HG03342 (cell line): ENCODE measurements at regions not wholly inside any gene's neighbourhood (a gene's known extent, or its start where the extent isn't known, plus 50 kb on each side); places are given as distances from the start of the nearest gene placed in this dataset.

ENCODE experiments used
- ATAC-seq: cut with Tn5 transposase; IDR thresholded peaks from one replicate; pipeline ENCODE4 v1.9.1; 2021; ENCODE audit warnings: mild to moderate bottlenecking, moderate library complexity; ENCODE audit not compliant: unreplicated experiment

DNA sequence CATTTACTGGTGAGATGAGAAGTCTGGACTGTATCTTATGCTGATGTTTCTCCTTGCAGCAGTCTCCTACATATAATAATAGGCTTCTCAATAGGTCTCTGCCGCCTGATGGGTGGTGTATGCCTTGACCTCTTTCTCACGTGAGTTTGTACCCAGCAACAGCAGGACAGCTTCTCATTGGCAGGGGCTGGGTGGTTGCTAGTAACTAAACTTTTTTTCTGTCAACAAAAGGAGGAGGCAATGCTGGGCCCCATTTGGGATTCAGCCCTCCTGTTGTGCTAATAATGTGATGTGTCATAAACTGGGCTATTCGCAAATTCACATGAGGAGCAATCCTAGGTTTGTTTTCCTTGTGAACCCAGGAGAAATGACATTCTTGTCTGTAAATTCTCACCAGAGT lies 533.6 kb downstream of the GATA3 start:
- ATAC-seq, result no peak

DNA sequence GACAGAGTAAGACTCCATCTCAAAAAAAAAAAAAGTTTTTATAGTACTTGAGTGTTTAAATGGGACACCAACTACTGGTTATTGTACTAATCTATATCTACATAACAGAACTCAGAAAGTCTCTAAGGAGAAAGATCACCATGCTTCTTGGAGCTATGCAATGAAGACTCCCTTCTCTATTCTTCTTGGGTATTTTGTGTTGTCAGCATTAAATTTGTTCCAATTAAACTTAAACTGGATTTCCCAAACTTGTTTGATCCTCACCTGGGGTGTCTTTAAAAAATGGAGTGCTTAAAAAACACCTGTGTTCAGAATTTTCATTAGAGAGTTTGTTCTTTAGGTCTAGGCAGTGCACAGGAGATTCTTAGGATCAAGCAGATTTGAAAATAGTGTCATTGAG lies 536.0 kb downstream of the GATA3 start:
- no peak for ATAC-seq

DNA sequence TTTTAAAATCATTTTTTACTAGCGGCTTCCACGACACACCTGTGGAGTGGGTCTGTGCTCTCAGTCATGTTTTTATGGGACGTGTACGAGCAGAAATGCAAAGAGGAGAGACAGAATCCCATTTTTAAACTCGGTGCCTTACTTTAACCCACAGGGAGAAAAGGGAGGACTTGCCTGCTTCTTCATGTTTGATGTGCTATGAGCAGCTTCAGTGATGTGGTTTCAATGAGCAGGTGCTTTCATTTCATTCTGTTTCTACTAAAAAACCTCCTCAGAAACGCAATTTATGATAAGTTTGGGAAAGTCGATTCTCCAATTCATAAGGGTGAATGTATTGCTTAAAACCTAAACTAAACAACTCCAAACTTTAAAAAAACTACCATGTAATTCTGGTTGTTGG lies 537.2 kb downstream of the GATA3 start:
- ATAC-seq, result no peak

DNA sequence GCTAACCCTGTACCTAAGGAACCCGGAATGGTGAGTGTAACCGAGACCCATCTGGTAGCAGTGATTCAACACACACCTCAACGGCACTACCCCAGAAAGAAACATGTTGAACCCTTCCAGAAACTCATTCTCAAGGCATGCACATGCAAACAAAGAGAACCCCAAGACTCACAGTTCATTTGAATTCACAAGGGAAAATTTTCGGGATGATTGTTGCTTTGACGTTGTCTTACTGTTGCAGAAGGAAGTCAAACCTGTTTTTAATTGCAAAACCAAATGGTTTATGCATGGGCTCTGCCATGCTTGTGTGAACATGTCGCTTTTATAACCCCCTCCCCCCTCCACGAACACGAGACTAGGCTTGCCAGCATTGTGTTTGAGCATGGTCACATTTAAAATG lies 539.7 kb downstream of the GATA3 start:
- no peak for ATAC-seq

DNA sequence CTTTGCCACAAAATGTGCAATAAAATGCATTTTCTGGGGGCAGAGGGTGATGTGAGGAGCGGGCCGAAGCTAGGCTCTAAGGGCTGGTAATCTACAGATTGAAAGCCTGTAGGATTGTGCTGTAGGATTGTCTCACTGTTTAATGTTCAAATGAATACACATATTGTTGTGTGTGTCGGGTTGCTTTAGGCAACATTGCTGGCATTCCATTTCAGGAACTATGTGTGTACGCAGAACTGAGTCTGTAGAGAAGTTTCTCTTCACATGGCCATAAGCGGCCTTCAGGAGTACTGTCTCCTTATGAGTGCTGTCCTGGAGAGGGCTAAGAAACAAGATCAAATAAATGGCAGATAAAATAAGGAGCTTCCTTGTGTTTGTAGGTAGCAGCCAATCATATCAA lies 540.2 kb downstream of the GATA3 start:
- no peak for ATAC-seq

DNA sequence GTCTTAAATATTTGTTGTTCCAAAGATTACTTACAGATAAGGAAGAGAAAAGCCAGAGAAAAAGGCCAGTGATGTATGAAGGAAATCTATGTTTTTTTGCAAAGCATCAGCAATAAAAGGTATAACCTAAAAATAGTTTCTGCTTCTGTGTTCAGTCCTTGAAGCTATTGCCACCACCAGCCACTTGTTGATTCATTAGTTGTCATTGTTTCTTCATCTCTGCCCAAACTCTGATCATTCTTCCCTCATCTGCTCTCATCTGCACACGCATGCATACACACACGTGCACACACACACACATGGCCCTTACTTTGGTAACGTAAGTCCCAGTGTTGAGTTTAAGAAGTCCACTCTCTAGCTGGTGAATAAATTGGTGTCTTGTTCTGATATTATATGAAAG lies 540.7 kb downstream of the GATA3 start:
- ATAC-seq, result no peak

DNA sequence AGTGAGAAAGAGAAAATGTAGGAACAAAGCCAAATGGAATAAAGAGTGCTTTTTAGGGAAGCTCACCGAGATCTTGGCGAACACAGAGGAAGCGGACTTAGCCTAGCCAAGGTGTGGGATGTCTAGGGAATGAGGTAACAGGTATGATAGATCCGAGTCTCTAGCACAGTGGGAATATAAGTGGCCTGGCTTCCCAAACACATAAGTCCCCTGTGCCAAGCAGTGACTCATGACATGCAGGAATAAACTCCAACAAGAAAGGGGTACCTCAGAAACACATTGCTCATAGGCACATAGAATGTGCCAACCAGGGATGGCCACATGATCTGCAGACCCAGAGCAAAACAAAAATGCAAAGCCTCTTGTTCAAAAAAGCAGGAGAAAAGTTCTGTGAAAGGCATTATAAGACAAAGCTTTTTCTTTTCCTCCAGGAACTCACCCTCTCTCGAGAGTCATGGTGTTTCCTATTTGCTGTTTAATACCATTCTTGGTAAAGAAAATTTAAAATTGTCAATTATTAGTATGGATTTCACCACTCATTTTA lies 542.5 kb downstream of the GATA3 start:
- no peak for ATAC-seq

DNA sequence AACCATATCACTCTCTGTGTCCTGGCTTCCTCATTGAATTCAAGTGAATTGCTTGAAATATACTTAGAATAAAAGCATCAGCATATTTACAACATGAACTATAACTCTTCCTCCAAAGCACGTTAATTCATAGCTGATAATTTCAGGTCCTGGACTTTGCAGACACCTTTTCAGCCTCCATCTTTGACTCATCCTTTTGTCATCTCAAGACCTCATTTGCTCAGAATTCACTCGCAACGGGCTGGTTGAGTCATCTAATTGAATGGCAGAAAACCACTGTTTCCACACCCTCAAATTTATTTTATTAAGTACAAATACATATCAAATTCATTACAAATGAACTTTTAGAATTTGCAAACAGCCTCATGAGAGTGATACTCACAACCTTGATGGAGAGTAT lies 545.7 kb downstream of the GATA3 start:
- ATAC-seq, result no peak

DNA sequence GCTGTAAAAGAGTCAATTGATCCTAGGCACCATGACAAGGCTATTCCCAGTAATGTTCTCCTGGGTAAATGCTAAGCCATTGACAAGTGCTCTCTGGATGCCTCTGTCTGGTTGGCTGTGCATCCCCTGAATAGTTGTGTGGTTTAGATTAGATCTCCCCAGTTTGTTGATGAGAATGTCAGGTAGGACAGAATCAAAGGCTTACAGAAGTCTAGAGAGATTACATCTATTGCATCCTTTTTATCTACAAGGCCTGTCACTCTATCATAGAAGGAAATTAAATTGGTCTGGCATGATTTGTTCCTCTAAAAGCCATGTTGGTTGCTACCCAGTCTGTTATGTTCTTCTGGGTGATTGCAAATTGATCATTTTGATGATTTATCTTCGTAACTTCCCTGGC lies 548.3 kb downstream of the GATA3 start:
- ATAC-seq, result no peak

DNA sequence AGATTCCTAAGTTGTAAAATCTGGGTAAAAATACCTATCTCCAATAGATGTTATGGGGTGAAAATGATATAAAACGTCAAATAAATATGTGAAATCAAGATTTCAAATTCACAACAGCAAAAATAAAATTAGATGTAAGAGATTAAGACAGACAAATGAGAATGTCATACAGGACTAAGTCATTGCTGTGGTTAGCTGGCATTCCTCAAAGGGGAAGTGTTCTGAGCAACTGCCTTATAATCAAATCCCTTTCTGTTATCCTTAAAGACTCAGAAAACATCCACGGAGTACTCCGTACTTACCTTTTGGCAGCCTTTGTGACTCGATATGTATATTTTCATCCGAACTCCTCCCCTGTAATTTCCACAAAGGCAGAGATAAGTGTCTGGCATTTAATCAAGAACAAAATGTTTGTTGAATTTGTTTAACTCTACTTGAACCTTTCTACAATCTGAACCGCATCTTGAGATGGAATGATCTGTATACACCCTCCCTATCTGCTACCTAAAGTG lies 559.6 kb downstream of the GATA3 start:
- ATAC-seq, result no peak

DNA sequence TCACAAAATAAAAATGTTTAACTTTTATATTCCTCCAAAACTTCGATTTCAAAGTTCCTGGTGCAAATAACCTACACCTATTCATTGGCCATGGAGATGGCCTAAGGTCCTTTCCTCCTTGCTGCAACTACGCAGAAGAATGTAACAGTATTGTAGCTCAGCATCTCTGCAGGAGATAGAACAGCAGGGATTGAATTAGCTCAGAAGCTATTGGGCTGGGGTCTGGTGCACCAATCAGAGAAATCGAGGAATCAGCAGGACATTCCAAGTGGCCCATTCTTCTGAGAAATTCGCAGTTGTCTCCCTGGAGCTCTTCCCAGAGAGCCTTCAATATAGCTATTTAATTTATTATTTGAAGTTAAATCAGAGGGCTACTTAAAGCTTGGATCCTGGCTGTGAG lies 560.6 kb downstream of the GATA3 start:
- ATAC-seq, result no peak

DNA sequence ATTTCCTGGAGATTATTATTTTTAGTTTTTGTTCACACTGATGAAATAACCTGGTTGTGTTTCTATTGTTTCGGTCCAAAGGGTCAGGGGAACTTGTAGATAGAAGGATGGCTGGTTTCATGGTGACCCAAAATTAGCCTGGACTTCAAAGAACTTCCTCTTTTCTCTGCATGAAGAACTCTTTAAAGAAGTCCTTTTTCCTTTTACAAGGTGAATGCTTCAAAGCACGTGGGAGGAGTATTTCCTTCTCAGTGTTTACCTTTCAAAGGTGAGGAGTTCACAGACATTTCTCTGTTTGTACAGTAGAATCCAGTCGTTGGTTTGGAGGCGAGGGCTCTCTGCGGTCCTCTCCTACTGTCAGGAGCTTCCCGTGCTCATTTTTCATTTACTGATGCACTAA lies 561.7 kb downstream of the GATA3 start:
- peak; percentile 82 for ATAC-seq

DNA sequence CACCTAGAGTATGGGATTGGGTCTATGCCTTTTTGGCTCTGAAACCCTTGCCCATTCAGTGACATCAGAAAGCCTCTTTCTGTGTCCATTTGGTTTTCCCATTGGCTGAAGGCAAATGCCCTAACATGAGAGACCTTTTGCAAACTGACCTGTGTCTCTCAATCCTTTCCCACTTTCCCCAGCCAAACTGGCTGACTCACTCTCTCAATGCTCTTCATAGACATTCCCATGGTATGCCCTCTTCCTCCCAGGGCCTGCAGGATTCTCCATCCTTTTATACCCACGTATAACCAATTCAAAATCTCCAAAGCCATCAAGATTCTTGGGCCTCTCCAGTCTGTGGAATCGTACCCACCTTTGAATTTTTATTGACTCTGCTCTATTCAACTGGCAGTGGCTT lies 563.3 kb downstream of the GATA3 start:
- ATAC-seq, result no peak

DNA sequence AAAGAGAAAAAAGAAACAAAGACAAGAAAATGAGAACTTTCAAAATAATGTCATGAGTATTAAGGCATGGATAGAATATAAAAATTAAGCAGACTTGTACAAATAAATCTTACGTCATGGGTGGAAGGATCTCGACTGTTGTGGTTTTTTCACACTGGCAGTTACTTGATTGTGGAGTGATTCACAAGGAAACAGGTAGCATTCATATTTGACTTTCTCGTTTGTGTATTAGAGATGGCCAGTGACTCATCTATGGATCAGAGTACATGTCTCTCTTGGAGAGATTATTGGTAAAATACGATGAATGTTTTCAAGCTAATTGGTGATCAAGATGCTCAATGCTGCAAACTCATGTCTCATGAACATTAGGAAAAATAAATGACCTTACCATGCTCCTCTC lies 564.3 kb downstream of the GATA3 start:
- no peak for ATAC-seq

DNA sequence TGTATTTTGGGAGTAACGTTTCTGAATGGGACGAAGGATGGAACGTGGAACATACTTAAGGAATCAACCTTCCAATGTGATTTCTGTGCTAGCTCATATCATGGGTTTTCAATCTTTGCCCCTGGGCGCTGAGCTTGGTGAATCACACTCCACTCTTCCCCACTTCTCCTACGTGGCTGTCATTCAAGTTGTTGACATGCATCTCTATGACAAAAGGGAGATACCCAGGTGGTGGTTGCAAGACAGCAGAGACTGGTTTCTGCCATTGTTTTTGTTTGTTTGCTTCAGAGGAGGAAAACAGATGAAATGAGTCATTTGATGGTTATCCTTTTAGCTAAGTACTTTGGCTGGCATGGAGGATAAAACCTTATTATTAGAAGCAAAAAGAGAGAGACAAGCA lies 573.9 kb downstream of the GATA3 start:
- no peak for ATAC-seq

DNA sequence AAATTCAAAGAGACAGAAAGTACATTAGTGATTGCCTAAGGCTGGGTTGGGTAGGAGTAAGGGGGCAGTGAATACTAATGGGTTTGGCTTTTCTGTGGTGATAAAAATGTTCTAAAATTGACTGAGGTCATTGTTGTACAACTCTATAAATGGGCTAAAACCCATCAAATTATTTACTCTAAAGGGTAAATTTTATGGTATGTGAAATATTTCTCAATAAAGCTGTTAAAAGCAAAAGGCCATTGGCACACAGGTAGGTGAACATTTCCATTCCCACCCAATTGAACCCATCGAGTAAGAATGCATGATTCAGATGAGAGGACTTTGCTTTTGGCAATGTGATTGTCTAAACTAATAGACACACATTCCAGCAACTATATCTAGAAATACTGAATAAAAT lies 579.4 kb downstream of the GATA3 start:
- ATAC-seq, result no peak

DNA sequence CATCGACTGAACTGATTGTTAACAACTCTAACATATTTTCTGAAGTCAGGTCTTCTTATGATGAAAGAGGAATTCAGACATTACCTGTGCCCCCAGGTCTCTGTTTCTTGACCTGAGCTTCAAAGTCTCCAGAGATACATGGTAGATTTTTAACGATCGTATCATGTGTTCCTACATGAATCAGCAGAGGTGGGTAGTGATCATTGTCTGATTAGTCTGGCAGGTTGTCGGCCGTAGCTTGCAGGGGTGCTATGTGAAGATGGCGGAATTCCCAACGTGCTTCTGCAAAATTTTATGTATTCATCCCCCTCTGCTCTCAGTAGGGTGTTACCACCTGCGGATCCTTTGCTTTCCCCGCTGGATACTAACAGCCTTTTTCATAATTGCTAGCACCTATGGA lies 581.9 kb downstream of the GATA3 start:
- ATAC-seq, result no peak

DNA sequence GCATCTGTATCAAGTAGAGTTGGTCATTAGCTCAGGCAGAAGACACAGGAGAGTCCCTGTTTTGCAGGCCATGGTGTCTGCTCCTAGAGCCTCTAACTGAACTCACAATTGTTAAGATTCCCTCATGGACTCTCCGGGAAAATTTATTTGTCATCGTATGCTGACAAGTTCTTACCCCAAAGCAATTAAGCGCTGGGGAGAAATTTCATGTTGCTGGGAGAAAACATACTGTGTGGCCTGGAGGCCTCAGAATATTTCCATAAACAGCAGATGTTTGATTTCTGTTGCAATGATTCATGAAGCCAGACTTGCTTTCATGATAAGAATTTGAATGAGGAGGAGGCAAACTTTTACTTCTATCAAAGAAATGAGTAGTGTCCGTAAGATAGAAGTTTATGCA lies 583.2 kb downstream of the GATA3 start:
- ATAC-seq, result no peak

DNA sequence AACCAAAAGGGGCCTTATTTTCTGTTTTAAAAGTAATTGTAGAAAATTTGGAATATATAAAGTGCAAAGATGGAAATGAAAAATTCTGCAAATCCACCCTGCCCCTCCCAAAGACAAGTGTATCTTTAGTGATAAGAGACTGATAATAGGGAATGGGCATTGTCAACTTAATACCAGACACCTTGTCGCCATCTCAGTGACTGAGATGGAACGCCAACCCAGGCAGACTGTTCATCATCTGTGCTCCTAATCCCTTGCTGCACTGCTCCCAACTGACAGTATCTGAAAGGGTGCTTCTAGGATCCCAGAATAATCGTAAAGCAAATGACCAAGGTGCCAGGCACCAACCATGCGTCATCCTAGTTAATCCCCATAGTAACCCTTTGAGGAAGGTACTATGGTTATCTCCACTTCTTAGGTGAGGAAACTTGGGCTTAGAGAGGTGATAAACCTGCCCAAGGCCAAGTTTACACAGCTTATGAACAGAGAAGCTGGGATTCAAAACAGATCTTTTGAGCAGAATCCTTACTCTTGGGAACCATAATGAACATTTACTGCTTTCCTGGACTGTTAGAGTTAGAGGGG lies 583.7 kb downstream of the GATA3 start:
- ATAC-seq, result no peak

DNA sequence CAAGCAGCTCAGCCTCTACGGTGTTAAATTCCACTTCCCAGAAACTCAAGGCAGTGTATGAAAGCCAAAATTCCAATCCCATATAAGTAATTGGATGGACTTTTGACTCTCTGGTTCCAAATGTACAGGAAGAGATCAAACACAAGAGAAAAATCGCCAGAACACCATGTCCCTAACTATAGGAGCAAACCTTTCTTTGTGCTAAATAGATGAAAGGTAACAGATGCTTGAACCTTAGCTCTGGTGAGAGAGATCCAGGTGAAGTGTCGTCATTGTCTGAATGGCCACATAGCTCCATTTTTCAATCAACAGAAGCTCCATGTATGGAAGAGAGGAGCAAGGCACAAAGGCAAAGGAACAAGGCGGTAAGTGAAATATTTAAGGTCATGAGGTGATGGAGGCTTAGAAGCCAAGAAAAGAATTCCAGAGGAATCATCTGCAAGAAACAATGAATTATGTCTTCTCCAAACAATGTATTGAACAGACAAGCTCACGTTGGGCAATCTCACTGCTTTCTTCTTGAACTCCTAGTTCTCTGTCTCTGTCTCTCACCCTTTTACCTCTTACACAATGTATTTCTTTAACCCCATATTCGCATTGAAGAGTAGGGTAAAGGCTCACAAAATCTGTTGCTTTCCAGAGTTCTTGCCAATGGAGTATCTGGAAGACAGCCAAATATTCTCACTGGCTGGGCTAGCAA lies 585.1 kb downstream of the GATA3 start:
- ATAC-seq, result no peak

DNA sequence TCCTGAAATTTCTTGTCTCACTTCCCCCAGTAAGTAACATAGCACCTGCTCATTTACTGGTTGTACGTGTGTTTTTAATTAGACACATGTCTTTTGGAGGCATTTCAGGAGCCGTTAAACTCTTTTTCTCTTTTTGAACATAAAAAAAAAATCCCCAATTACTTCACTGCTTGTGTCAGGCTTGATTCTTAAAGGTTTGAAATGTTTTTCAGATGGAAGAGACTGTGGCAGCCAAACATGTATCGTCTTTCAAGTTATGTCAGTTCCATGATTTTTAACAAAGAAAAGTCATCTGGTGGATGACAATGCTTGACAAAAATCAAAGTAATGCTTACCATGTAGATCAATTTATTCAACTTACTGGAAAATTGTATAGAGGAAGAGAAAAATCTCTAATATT lies 585.8 kb downstream of the GATA3 start:
- no peak for ATAC-seq

DNA sequence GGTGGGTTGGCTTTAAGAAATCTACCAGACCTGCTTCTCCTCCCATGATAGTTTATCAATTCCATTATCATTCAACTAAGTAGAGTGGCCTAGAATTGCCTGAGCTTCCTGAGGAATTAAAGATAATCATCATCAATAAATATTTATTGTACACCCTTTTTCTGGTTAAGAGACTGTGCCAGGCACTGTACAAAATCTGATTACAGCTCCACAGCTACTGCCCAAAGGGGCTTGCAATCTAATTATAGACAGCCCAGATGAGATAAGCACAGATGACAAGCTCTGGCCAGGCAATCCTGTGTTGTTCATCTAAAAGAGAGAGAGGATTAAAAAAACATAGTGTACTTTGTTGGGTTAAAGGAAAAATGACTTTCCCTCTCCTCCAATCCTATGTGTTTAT lies 586.4 kb downstream of the GATA3 start:
- no peak for ATAC-seq

DNA sequence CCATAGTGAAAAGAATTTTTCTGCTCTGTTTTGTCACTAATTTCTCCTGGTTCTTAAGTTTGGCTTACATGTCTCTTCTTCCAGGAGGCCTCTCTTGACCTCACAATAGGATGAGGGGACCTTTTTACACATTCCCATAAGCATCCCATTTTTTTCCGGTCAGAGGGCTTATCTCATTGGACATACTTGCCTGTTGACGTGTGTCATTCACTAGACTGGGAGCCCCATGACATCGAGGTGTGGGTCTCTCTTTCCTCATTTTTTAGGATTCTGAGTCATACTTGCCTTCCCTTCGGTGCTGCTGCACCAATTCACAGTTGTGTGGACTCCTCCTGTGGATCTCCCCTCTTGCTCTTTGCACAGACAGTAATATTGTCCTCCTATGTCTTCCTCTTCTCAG lies 601.8 kb downstream of the GATA3 start:
- ATAC-seq, result no peak
